Activated CD4-positive, alpha-beta T cell treated with anti-CD3 and anti-CD28 coated beads for 4 hours (primary cell): ENCODE measurements at regions not wholly inside any gene's neighbourhood (a gene's known extent, or its start where the extent isn't known, plus 50 kb on each side); places are given as distances from the start of the nearest gene placed in this dataset.
"Not testable (repeated sequence)": the region's sequence is repeated elsewhere in the genome, so short reads cannot be mapped to it uniquely, and the experiment has no call there.

ENCODE experiments used
- DNase-seq, 2 donors: peaks; one replicate each; pipeline ENCODE4 v3.0.0-alpha.2; 2020

- DNase-seq: no peak
Measured at GRCh38 chr11:37248145-37248544, 650.1 kb upstream of the RAG2 start.

- DNase-seq: not testable (repeated sequence)
Measured at GRCh38 chr11:37246092-37246491, 648.1 kb upstream of the RAG2 start.

GRCh38 chr11:37230865-37231264, 632.8 kb upstream of the RAG2 start:
- DNase-seq: no peak

DNA sequence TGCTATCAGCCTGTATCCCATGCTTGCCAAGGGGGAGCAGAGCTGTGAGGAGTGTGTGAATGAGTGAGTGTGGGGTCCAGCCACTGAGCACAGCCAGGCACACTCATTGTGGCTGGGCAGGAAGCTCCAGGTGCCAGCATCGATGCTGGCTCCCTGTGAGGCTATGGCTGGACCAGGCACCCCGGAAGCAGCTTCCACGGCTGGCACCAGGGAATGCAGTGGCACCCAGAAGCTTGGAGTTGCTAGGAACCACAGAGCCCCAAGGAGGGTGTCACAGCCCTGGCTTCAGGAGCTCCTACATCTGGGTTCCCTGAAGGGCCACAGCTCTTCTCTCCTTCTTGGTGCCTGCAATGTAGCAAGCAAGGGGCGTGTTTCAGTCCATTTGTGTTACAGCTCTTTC, 625.9 kb upstream of the RAG2 start:
- no peak for DNase-seq

GRCh38 chr11:37203006-37203405, 605.0 kb upstream of the RAG2 start:
- no peak for DNase-seq

DNA sequence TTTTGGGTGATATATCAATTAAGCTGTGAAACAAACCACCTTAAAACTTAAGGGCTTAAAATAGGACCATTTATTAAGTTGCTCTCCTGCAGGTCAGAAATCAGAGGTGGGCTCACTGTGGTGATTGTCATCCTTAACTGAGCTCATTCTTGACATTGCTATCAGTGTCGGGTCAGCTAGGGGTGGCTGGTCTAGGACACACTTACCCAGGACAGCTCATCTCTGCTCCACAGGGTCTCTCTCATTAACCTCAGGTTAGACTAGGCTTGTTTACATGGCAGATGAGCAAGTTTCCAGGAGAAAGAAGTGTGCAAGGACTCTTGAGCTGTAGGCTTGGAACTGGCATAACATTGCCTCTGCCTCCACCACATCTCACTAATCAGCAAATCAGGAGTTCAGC, 601.0 kb upstream of the RAG2 start:
- no peak for DNase-seq

- DNase-seq: no peak
Measured at GRCh38 chr11:37184326-37184725, 586.3 kb upstream of the RAG2 start.

GRCh38 chr11:37182031-37182430, 584.0 kb upstream of the RAG2 start:
- DNase-seq: no peak

DNA sequence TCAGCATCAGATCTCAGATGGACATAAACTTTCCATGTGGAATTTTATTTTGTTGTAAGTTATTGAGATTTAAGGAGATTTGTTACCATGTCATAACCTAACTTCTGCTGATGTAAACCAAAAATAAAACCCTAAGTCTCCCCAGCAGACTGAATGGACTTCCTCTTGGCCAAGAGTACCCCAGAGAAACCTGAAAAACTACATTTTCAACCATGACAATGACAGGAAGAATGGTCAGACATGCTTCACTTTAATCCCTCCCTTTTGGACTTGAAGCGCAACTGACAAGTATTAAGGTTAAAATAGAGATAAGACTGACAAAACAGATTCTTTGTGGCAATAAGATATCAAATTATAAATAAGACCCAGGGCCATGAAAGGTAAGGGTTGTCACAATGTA, 579.7 kb upstream of the RAG2 start:
- no peak for DNase-seq

GRCh38 chr11:37171451-37171850, 573.4 kb upstream of the RAG2 start:
- DNase-seq: no peak

DNA sequence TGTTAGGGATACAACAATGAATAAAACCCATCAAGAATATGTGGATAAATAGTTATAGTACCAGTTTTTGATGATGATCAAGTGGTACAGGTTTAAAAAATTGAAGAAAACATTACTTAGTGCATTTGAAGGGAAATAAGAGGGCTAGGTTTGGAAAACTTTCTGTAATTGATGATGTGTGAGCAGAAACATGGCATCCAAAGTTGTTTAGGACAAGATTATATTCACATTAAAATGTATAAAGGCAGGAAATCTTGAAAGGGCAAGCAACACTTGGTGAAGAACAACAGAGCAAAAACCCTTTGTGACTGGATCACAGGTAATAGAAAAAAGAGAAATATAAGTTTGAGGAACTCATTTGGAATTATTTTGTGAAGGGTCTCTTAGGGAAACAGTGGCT, 572.3 kb upstream of the RAG2 start:
- no peak for DNase-seq

DNA sequence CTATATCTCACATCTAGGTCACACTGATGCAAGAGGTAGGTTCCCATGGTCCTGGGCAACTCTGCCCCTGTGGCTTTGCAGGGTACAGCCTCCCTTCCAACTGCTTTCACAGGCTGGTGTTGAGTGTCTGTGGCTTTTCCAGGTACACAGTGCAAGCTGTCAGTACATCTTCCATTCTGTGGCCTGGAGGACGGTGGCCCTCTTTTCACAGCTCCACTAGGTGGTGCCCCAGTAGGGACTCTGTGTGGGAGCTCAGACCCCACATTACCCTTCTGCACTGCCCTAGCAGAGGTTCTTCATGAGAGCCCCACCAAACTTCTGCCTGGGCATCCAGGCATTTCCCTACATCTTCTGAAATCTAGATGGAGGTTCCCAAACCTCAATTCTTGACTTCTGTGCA, 547.4 kb upstream of the RAG2 start:
- DNase-seq: not testable (repeated sequence)

DNA sequence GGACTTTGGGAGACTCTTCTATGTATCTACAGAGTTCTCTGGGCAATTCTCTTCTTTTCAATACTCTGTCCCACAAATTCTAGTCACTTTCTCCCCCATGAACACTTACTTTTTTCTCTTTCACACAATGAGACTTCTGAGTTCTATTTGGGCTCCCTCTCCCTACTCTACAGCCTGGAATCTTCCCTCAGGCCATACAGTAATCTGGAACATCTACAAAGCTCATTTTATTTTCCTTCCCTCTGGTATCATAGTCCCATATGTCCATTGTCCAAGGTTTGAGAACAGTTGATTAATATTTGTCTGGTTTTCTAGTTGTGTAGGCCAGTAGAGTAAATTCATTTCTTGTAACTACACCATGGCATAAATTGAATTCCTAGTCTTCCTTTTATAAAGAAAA, 544.6 kb upstream of the RAG2 start:
- DNase-seq: no peak

- DNase-seq: no peak
Measured at GRCh38 chr11:37141707-37142106, 543.7 kb upstream of the RAG2 start.

- DNase-seq: not testable (repeated sequence)
Measured at GRCh38 chr11:37135606-37136005, 537.6 kb upstream of the RAG2 start.

GRCh38 chr11:37134637-37135036, 536.6 kb upstream of the RAG2 start:
- DNase-seq: no peak

- no peak for DNase-seq
Measured at GRCh38 chr11:37124384-37124783, 526.3 kb upstream of the RAG2 start.

GRCh38 chr11:37115963-37116362, 517.9 kb upstream of the RAG2 start:
- no peak for DNase-seq

GRCh38 chr11:37110385-37110784, 512.3 kb upstream of the RAG2 start:
- DNase-seq: no peak

DNA sequence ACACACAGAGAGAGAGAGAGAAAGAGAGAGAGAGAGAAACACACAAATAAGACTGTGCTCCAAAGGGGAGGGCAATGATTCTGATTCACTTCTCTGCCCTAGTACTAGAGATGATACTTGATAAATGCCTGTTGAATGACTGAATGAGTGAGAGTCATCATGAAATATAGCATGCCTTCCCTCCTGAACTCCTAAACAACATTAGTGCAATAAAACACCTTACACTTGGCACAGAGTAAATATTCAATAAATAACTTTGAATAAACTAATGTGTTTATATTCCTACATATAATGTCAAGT, 511.2 kb upstream of the RAG2 start:
- DNase-seq: no peak

DNA sequence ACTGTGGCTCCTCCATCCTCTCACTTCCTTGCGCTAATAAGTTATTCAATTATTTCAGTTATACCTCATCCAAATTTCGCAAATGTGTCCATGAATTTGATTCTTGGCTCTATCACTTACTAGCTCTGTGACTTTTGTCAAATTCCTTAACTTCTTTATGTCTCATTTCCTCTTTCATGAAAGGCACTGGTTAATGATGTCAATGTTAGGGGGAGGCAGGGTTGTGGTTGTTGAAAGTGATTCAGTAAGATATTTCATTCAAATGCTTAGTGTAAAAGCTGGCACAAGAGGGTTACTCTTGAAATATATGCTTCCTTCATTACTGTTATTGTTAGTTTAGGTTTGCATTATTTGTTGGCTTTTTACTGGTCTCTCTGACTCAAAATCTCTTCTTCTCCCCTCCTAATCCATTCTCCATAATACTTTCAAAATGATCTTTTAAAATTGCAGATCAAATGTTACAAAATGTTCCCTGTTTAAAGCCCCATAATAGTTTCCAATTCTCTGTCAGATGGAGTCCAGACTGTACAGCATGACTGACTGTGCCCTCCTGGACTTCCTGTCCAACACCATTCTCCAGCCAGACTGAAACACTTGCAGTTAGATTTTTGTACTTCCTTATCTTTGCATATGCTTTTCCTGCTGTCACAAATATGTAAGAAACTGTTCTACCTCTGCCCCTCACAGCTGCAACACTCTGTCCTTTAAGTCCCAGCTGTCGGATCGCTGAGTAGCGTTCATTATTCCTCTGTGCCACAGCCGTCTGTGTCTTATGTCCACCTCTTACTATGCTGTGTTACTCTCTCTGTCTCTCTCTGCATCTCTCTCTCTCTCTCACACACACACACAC, 510.6 kb upstream of the RAG2 start:
- no peak for DNase-seq

DNA sequence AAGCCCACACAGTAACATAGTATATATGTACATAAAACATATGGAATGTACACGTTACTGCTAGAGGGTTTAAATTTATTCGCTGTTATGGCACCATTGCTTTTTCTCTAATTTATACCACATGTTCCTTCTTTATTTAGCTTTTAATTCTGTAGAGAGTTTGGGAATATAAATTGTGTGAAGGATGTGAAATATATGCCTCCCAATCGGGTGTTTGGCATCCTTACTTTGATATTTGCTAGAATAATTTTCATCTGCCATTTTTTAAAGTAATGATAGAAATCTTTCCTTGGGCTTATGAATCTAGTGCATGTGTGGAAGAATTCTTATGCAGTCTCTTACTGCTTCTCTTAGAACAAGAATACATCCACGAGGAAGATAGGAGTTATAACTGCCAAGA, 509.8 kb upstream of the RAG2 start:
- DNase-seq: no peak

DNA sequence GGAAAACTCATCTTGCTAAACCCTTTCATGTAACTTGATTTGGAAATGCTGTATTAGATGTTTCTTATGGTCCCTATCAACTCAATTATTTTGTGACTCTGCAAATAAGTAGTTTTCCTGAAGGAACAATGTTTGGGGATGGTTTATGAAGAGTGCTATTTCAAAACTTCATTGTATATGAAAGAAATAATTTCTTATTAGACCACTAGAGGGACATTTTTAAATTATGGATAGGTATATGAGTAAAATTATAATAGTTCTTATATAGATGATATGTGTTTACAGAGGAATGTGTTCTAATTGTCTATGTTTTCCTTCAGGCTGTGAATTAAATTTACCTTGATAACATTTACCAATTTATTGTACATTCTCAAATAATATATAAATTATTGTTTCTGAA, 509.4 kb upstream of the RAG2 start:
- DNase-seq: no peak

GRCh38 chr11:37105427-37105826, 507.4 kb upstream of the RAG2 start:
- DNase-seq: no peak

DNA sequence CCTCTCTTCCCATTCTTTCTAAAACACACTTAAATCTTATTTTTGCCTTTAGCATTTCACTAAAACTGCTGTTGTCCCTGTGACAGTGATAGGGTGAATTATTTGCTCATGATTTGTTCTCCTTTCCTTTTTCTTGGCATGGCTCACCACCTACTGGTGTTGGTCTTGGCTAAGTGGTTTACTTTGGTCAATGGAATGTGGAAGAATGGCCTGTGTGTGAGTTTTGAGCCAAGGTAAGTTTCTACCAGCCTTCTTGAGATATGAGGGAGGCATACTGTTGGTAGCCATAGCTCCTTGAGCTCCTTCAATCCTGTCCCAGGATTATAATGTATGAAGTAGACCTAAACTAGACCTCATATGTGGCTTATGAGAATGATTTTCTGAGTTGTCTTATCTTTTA, 506.3 kb upstream of the RAG2 start:
- DNase-seq: no peak

DNA sequence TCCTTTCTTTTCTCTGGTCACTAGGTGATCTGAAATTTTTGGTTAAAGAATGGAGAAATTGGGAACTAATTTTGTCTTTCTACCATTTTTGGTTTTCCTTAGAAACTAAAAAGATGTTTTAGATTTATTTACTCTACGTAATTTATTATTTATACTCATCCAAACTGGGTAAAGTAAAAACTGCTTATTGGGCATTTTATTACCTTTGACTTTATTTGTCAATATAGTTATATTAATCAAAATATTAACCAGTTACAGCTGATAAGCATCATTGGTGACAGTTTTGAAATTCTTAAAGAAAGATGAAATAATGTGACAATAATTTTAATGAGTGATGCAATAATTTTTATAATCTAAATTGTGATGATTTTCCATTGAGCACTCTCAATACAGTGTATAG, 502.0 kb upstream of the RAG2 start:
- no peak for DNase-seq
